IMR-90 (cell line): ENCODE measurements at regions not wholly inside any gene's neighbourhood (a gene's known extent, or its start where the extent isn't known, plus 50 kb on each side); places are given as distances from the start of the nearest gene placed in this dataset.

Experiments
- ATAC-seq: fragments of 200-7000 bp; cut with Tn5 transposase; 2 replicates; pipeline ENCODE4 v1.9.1; 2020; ENCODE audit warnings: low read depth, mild to moderate bottlenecking, moderate library complexity
- BruUV-seq: library from RNA; stranded (reverse); fragments of 400-500 nt; replicated peaks from 2 replicates; lab custom pipeline; 2021; lab: Mats Ljungman, UMichigan
- CTCF ChIA-PET: fragments of 300-600 bp; formaldehyde crosslinking; extraction: SDS; loops from one replicate; lab custom pipeline; 2021; ENCODE audit warnings: antibody characterized with exemption; lab: Yijun Ruan, JAX
- POLR2A ChIA-PET: fragments of 300-600 bp; sonication (Branson Sonifier 250); formaldehyde crosslinking; loops from one replicate; lab custom pipeline; 2022; ENCODE audit warnings: antibody characterized with exemption; ENCODE audit not compliant: unreplicated experiment; lab: Charles Lee
- DNase-seq: peaks from one replicate; pipeline ENCODE4 v3.0.0; 2013
- H2AFZ ChIP-seq: replicated peaks from 2 replicates; pipeline ENCODE3; 2013; ENCODE audit warnings: low read length, mild to moderate bottlenecking; ENCODE audit not compliant: poor library complexity
- H2AK5ac ChIP-seq: 2 replicates; pipeline ENCODE4 v1.6.1; 2013; ENCODE audit warnings: low read depth, low read length, inconsistent platforms
- H2AK9ac ChIP-seq: replicated peaks from 2 replicates; pipeline ENCODE3; 2013; ENCODE audit warnings: mild to moderate bottlenecking, low read depth, low read length, moderate library complexity; ENCODE audit not compliant: poor library complexity
- H2BK120ac ChIP-seq: 2 replicates; pipeline ENCODE4 v1.6.1; 2013; ENCODE audit warnings: low read depth, low read length, inconsistent platforms
- H2BK15ac ChIP-seq: 3 replicates; pipeline ENCODE4 v1.6.1; 2013; ENCODE audit warnings: low read depth, low read length, inconsistent platforms
- H2BK20ac ChIP-seq: 2 replicates; pipeline ENCODE4 v1.6.1; 2013; ENCODE audit warnings: low read depth, mild to moderate bottlenecking, inconsistent platforms, low read length, moderate library complexity
- H2BK5ac ChIP-seq: 2 replicates; pipeline ENCODE4 v1.6.1; 2013; ENCODE audit warnings: mild to moderate bottlenecking, low read depth, low read length, inconsistent platforms; ENCODE audit not compliant: poor library complexity, severe bottlenecking
- H3K14ac ChIP-seq: replicated peaks from 2 replicates; pipeline ENCODE4 v1.6.1; 2013; ENCODE audit warnings: low read depth, low read length, inconsistent platforms
- H3K18ac ChIP-seq: 2 replicates; pipeline ENCODE4 v1.6.1; 2013; ENCODE audit warnings: low read depth, low read length, control low read depth
- H3K23ac ChIP-seq: 2 replicates; pipeline ENCODE4 v1.6.1; 2013; ENCODE audit warnings: low read depth, low read length, inconsistent platforms
- H3K27ac ChIP-seq: 2 replicates; pipeline ENCODE4 v1.5.1; 2013; ENCODE audit warnings: mild to moderate bottlenecking, control low read depth, low read length; ENCODE audit not compliant: insufficient read depth
- H3K27me3 ChIP-seq: 2 replicates; pipeline ENCODE4 v1.6.1; 2013; ENCODE audit warnings: low read length; ENCODE audit not compliant: control insufficient read depth, insufficient read depth
- H3K36me3 ChIP-seq: 2 replicates; pipeline ENCODE4 v1.6.1; 2013; ENCODE audit warnings: low read length, mixed read lengths; ENCODE audit not compliant: control insufficient read depth, insufficient read depth
- H3K4ac ChIP-seq: 2 replicates; pipeline ENCODE4 v1.6.1; 2013; ENCODE audit warnings: low read depth, low read length, inconsistent platforms
- H3K4me1 ChIP-seq: 2 replicates; pipeline ENCODE4 v1.6.1; 2013; ENCODE audit warnings: low read length, mixed read lengths; ENCODE audit not compliant: control insufficient read depth, insufficient read depth
- H3K4me2 ChIP-seq: 2 replicates; pipeline ENCODE4 v1.6.1; 2013; ENCODE audit warnings: low read depth, mild to moderate bottlenecking, control low read depth, low read length, moderate library complexity
- H3K4me3 ChIP-seq: 2 replicates; pipeline ENCODE4 v1.5.1; 2013; ENCODE audit warnings: low read depth, mild to moderate bottlenecking, control low read depth, low read length, moderate library complexity; ENCODE audit not compliant: insufficient read depth
- H3K56ac ChIP-seq: 2 replicates; pipeline ENCODE4 v1.6.1; 2013; ENCODE audit warnings: low read length, inconsistent platforms; ENCODE audit not compliant: insufficient read depth; ENCODE audit errors: extremely low read depth
- H3K79me1 ChIP-seq, 2 experiments: 2 replicates each; pipeline ENCODE4 v1.6.1; 2013; ENCODE audit warnings: low read length in 2 of 2, inconsistent platforms in 1 of 2, low read depth in 1 of 2
- H3K9ac ChIP-seq: 2 replicates; pipeline ENCODE4 v1.6.1; 2013; ENCODE audit warnings: low read depth, low read length, control low read depth
- H3K9me1 ChIP-seq: 2 replicates; pipeline ENCODE4 v1.6.1; 2013; ENCODE audit warnings: low read length, inconsistent platforms; ENCODE audit not compliant: insufficient read depth
- H3K9me3 ChIP-seq: 2 replicates; pipeline ENCODE4 v1.6.1; 2013; ENCODE audit warnings: low read length; ENCODE audit not compliant: control insufficient read depth, insufficient read depth
- H4K20me1 ChIP-seq: 2 replicates; pipeline ENCODE4 v1.6.1; 2013; ENCODE audit warnings: low read length, inconsistent platforms; ENCODE audit not compliant: insufficient read depth
- H4K5ac ChIP-seq: 2 replicates; pipeline ENCODE4 v1.6.1; 2013; ENCODE audit warnings: mild to moderate bottlenecking, low read depth, low read length, control low read depth
- H4K8ac ChIP-seq, 2 experiments: 2 replicates each; pipeline ENCODE4 v1.6.1; 2013; ENCODE audit warnings: low read depth in 2 of 2, low read length in 2 of 2, control low read depth in 1 of 2, inconsistent platforms in 1 of 2
- H4K91ac ChIP-seq: 2 replicates; pipeline ENCODE4 v1.6.1; 2013; ENCODE audit warnings: low read depth, low read length, inconsistent platforms; ENCODE audit not compliant: insufficient read depth
- BHLHE40 ChIP-seq: fragments of 150-350 bp; IDR thresholded peaks from 2 replicates; pipeline ENCODE4 v1.6.1; 2016; ENCODE audit warnings: mild to moderate bottlenecking, low read depth, low read length
- CHD1 ChIP-seq: IDR thresholded peaks from 2 replicates; pipeline ENCODE4 v1.6.1; 2012; ENCODE audit warnings: low read depth, low read length, improper control_type of control experiment
- MAFK ChIP-seq: IDR thresholded peaks from 2 replicates; pipeline ENCODE4 v1.6.1; 2012; ENCODE audit warnings: low read depth, low read length, improper control_type of control experiment
- NFE2L2 ChIP-seq: fragments of 150-350 bp; IDR thresholded peaks from 2 replicates; pipeline ENCODE4 v1.6.1; 2016; ENCODE audit warnings: low read depth, mild to moderate bottlenecking, low read length
- POLR2A ChIP-seq: IDR thresholded peaks from 2 replicates; pipeline ENCODE4 v1.6.1; 2012; ENCODE audit warnings: mild to moderate bottlenecking, low read depth, low read length
- RAD21 ChIP-seq: IDR thresholded peaks from 2 replicates; pipeline ENCODE4 v1.6.1; 2012; ENCODE audit warnings: low read length, improper control_type of control experiment
- WGBS, 2 experiments: methylation state at CpG; one replicate each; pipeline versions ENCODE4 v1.1.5 to v1.1.7; 2013; ENCODE audit warnings: missing lambda C conversion rate in 2 of 2; ENCODE audit not compliant: insufficient read length in 1 of 2; ENCODE audit errors: extremely low coverage in 2 of 2; 5-methylcytosine and 5-hydroxymethylcytosine counted together
- dilution Hi-C: fragments of 300-500 bp; cut with HindIII; formaldehyde crosslinking; loops from one replicate; pipeline ENCODE4 v1.14.3; 2018; ENCODE audit warnings: low sequenced_read_pairs; ENCODE audit not compliant: unreplicated experiment
- in situ Hi-C: fragments of 300-500 bp; cut with MboI; formaldehyde crosslinking; loops from 3 replicates; pipeline ENCODE4 v1.14.3; 2019; ENCODE audit warnings: low sequenced_read_pairs, inconsistent platforms, mixed read lengths
- intact Hi-C: fragments of 100-400 bp; cut with micrococcal nuclease; formaldehyde crosslinking; loops from 2 replicates; pipeline ENCODE4 v1.10.0; 2022
- TF ChIP-seq, protein P1 (sequence below): conservative IDR thresholded peaks from 2 replicates; pipeline ENCODE4 v1.5.1; 2012; ENCODE audit warnings: mild to moderate bottlenecking, low read depth, low read length, improper control_type of control experiment
- TF ChIP-seq, protein P2 (sequence below): fragments of 150-350 bp; IDR thresholded peaks from 2 replicates; pipeline ENCODE4 v1.6.1; 2016; ENCODE audit warnings: low read depth, mild to moderate bottlenecking, low read length, moderate library complexity, borderline replicate concordance

- no peaks in the 10 kb centered on the region for H4K20me1 ChIP-seq
- in situ Hi-C loops, result no loop called here
- H3K4me1 ChIP-seq, result no peaks in the 10 kb centered on the region
- no peaks in the 10 kb centered on the region for H3K36me3 ChIP-seq
- no peak overlapping the region for H2AK9ac ChIP-seq
- H3K4ac ChIP-seq, result no peak overlapping the region
- DNase-seq (no peak), ATAC-seq (no peak)
- ChIA-PET CTCF (interaction anchor here (0.6 to 1.5 kb wide), 2 partner anchors 15 to 25 kb away, joined by 3 read pairs; no protein-coding TSS in a partner anchor), POLR2A (no interaction called here)
- H3K79me1 ChIP-seq, result no peaks in the 10 kb centered on the region
- no peaks in the 10 kb centered on the region for H3K27me3 ChIP-seq
- no peak overlapping the region for H3K27ac ChIP-seq
- H2BK20ac ChIP-seq, result no peak overlapping the region
- dilution Hi-C loops, result no loop called here
- intact Hi-C loops, result no loop called here
- no peak overlapping the region for H4K91ac ChIP-seq
- H3K23ac ChIP-seq, result no peak overlapping the region
- TF ChIP-seq RAD21, result no peak
- TF ChIP-seq, protein P1, sequence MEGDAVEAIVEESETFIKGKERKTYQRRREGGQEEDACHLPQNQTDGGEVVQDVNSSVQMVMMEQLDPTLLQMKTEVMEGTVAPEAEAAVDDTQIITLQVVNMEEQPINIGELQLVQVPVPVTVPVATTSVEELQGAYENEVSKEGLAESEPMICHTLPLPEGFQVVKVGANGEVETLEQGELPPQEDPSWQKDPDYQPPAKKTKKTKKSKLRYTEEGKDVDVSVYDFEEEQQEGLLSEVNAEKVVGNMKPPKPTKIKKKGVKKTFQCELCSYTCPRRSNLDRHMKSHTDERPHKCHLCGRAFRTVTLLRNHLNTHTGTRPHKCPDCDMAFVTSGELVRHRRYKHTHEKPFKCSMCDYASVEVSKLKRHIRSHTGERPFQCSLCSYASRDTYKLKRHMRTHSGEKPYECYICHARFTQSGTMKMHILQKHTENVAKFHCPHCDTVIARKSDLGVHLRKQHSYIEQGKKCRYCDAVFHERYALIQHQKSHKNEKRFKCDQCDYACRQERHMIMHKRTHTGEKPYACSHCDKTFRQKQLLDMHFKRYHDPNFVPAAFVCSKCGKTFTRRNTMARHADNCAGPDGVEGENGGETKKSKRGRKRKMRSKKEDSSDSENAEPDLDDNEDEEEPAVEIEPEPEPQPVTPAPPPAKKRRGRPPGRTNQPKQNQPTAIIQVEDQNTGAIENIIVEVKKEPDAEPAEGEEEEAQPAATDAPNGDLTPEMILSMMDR, result no peak
- no peak for TF ChIP-seq MAFK
- TF ChIP-seq, protein P2, sequence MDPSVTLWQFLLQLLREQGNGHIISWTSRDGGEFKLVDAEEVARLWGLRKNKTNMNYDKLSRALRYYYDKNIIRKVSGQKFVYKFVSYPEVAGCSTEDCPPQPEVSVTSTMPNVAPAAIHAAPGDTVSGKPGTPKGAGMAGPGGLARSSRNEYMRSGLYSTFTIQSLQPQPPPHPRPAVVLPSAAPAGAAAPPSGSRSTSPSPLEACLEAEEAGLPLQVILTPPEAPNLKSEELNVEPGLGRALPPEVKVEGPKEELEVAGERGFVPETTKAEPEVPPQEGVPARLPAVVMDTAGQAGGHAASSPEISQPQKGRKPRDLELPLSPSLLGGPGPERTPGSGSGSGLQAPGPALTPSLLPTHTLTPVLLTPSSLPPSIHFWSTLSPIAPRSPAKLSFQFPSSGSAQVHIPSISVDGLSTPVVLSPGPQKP, result no peak
- no peak for TF ChIP-seq POLR2A
- no peak for TF ChIP-seq CHD1
- no peak for TF ChIP-seq NFE2L2
- no peak for TF ChIP-seq BHLHE40
- H2AFZ ChIP-seq, result no peak overlapping the region
- no peak overlapping the region for H3K56ac ChIP-seq
- H3K9me3 ChIP-seq, result no peaks in the 10 kb centered on the region; the same call in 1 of the 2 replicates
- BruUV-seq, result no TSS peak
- no CpG with 5 or more reads among the region's 1 CpG for WGBS, 2 experiments
- H3K9me1 ChIP-seq, result no peaks in the 10 kb centered on the region
- H2BK5ac ChIP-seq, result no peak overlapping the region
- H4K5ac ChIP-seq, result no peak overlapping the region
- no peak overlapping the region for H2AK5ac ChIP-seq
- no peak overlapping the region for H2BK15ac ChIP-seq
- H3K9ac ChIP-seq, result no peak overlapping the region
- H3K18ac ChIP-seq, result no peak overlapping the region
- no peak overlapping the region for H2BK120ac ChIP-seq
- no peak overlapping the region for H3K4me2 ChIP-seq
- no peak overlapping the region for H4K8ac ChIP-seq
- no peak overlapping the region for H3K4me3 ChIP-seq
- no peak overlapping the region for H3K14ac ChIP-seq
These were observed 269.7 kb downstream of the UBE3D start for GRCh38 chr6:82795940-82796339.
